NCI-H2171 treated with DMSO at 0.1 percent for 48 hours (cell line): ENCODE measurements at regions not wholly inside any gene's neighbourhood (a gene's known extent, or its start where the extent isn't known, plus 50 kb on each side); places are given as distances from the start of the nearest gene placed in this dataset.

Source experiments
- DNase-seq: peaks from one replicate; lab custom pipeline; 2025; lab: John Stamatoyannopoulos, UW

GRCh38 chr9:16099732-16100536 is 547.1 kb downstream of the CCDC171 start:
- no peak for DNase-seq

DNA sequence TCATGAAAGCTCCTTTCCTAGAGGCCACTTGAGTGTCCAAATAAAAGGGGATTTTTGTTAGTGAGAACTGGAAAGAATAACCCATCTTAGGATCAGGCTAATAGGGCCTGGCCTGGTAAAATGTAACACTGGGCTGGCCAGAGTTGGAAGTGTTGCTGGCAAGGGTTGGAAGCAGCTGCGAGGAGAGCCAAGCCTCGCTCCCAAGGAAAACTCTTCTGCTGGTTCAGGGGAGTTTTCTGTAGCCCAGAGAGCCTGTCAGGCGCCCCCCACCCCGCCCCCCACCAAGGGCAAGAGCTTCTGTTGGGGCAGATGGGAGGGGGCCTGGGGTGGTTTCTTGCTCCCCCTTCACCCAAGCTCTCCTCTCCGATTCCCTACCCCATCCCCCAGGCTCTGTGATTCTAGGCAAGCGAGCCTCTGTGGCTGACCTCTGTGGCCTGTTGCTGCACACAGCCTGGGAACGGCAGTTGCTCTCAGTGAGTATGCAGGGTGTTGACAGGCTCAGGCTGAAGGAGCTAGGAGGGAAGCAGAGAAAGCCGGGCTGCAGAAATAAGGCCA is 547.8 kb downstream of the CCDC171 start:
- DNase-seq = no peak

DNA sequence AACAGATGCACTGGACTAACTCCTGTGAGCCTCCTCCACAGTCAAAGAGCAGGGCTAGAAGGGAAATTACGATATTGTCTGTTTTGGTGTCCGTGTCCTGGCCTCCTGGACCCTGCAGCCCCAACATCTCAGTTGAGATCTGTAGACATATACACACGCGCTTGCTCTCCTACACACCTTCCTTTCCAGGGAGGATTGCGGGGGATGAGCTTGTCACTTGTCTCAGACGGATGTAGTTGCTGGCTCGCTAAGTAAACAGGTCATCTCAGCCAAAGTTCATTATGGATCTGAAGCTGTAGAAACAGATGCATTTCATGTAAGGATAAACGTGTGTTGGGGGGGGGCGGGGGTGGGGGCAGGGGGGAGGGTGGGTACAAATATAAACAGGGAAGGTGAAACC is 549.3 kb downstream of the CCDC171 start:
- no peak for DNase-seq

DNA sequence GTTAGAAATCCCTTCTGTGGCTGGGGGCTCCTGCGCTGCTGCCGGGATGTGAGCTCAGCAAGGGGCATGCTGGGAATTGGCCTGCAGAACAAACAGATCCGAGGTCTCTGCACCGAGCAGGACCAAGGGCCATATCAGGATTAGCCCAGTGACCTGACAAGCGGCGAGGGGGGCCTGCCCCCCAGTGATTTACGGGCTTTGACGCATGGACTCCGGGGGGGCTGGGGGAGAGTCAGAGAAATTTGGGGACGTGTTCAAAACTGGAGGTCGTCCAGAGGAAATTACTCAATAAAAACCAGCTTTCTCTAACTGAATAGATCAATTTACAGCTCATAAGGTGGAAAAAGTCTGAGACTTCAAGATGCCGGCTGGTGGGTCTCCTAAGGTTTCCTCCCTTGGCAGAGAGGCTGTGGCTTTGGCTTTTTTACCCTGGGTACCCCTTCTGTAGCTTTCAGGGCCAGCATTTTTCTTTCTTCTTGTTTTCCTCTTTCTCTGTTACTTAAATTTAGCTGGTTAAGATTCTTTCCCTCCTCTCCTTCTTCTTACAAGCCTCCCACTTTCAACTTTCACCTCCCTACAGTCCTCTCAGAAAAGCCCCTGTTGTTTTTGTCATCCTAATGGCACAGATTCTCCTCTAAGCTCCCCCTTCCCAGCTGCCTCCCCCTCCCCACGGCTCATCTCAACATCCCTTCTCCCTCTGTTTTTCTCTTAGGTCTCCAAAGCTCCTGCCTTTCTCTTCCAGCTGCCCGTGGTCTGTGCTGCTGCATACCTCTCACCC is 551.0 kb downstream of the CCDC171 start:
- DNase-seq = no peak

GRCh38 chr9:16105168-16106020 is 552.6 kb downstream of the CCDC171 start:
- DNase-seq = no peak

DNA sequence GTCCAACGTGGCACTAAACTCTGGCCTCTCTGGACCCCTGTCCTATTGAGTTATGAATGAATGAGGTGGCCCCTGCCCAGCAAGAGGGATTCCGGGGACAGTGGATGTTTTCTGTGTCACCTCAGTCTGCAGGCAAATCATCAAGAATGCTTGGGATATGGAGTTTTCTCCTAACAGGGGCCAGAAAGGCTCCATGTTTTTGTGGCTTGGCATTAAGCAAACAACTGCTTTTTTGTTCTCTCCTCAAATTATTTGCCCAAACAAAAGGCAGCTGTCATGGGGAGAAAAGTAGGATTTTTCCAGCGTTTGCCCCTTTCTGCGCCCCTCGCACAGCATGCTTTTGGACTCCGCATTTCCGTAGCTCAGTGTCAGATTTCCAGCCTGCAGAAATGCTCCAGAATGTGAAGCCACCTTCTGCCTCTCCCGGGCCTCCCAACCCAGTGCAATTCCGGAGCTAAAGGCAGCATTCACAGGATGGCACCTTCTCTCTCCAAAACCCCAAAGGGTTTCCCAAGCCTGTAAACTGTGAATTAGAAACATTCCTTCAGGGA is 553.3 kb downstream of the CCDC171 start:
- no peak for DNase-seq

GRCh38 chr9:16112116-16112515 is 559.3 kb downstream of the CCDC171 start:
- DNase-seq = no peak

DNA sequence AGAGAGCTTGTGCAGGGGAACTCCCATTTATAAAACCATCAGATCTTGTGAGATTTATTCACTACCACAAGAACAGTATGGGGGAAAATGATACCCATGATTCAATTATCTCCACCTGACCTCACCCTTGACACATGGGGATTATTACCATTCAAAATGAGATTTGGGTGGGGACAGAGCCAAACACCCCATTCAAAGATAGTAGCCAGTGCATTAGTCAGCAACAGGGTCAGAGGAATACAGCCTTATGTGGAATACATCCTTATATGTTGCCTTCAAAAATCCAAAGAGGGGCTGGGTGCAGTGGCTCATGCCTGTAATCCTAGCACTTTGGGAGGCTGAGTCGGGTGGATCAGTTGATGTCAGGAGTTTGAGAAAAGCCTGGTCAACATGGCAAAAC is 563.2 kb downstream of the CCDC171 start:
- no peak for DNase-seq

DNA sequence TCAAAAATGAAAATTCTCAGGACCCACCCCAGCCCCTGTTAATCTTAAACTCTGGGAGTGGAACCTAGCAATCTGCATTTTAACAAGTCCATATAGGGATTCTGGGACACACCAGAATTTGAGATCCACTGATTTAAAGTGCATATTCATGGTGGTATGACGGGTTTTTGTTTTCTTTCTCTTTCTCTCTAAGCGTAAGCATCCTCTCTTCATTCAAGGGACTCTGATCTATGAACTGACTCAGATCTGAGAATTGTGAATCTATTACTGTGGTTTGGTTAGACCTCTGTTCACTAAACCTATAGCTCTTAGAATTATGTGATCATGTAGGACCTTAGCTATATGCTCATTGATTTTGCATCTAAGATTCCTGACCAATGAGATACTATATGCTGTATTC is 565.2 kb downstream of the CCDC171 start:
- DNase-seq = no peak

DNA sequence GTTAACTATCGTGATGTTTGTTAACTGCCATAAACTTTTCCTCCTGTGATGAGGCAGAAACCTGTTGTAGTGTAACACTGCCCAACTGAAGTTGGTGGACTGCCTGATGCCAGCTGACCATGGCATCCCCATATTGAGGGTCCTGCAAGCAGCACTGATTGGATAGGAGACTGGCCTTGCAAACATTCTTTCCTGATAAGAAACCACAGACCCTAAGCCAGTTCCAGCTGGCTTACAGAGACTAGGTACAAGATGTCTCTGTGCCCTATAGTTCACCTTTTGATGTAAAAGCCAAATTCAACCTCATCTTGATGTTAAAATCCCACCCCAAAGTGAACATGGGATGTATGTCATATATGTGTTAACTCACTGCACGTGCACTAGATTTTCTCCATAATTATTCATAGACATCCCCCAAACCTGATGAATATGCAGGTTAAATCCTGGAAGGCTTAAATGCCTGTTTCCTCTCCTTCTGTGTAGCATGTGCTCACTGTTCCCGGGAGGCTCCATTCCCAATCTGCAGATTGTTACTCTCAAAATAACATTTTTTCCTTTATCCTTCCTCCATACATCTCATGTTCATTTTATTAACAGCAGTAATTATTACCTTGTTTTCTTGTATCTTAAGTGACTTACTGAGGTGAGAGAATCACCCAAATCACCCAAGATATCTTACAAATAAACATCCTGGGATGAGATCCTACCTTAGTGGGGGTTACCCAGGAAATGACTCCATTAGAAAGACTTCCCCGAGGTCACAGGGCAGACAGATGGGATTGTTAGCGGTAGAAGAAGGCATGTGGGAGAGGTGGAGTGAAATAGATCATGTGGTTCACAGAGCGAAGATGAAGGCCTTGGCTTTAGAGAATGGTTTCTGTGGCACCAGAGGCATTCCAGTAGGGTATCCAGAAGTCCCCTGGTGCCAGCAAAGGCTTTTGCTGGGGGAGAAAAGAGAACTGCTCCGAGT is 566.7 kb downstream of the CCDC171 start:
- DNase-seq = no peak

- no peak for DNase-seq
Observed at GRCh38 chr9:16120231-16120641, 567.4 kb downstream of the CCDC171 start.

DNA sequence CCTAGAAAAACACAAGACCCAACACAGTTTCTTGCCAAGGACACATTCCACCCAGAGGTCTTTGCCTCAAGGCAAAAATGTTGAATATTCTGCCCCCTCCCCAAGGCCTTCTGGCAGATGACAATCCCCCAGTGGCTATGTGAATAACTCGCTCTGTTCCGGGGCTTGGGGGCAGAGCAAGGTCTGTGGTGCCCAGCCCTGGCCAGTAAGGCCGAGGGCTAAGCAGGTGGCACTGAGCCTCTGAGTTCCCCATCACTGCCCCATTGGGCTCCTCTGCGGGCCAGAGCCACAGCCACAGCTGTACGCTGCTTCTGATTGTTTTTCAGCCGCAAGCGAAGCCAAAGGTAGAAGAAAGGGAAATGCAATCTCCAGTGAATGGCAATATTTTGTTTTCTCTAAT is 567.9 kb downstream of the CCDC171 start:
- DNase-seq = no peak

- no peak for DNase-seq
Observed at GRCh38 chr9:16121168-16121567, 568.3 kb downstream of the CCDC171 start.

GRCh38 chr9:16121601-16122286 is 568.9 kb downstream of the CCDC171 start:
- no peak for DNase-seq

GRCh38 chr9:16125629-16126028 is 572.8 kb downstream of the CCDC171 start:
- no peak for DNase-seq

DNA sequence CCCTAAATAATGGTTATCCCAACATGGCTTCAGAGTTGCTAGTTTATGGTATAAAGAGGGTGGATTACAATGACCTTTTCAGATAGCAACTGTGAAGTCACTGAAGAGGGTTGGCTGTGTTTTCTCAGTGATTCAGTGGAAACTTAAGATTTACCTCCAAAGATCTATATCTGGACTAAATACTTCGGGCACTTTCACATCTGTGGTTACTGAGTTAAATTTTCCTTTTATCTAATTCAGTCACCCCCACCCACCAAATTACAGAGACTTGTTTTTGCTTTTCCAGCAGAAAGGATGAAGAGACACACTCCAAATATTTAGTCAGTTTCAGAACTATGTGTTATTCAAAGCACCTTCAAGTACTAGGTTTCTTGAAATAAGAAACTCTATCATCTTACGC is 573.2 kb downstream of the CCDC171 start:
- no peak for DNase-seq

GRCh38 chr9:16128003-16128402 is 575.2 kb downstream of the CCDC171 start:
- no peak for DNase-seq

- DNase-seq = no peak
Observed at GRCh38 chr9:16131264-16131663, 578.4 kb downstream of the CCDC171 start.

- no peak for DNase-seq
Observed at GRCh38 chr9:16132513-16132912, 579.7 kb downstream of the CCDC171 start.

DNA sequence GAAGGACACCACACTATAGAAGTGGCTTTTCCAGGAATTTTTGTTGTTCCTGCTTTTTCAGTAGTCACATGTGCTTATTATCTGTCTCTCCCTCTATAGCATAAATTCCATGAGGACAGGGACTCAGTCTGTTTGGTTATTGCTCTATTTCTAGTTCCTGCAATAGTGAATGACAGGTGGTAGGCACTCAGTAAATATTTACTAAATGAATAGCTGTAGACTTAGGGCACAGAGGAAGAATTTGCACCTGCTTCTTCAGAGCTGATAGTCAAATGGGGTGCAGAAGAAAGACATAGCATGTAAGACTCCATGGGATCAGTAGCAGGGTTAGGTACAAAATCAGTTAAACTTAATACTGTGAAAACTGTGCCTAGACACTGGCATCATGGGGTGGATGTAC is 580.2 kb downstream of the CCDC171 start:
- no peak for DNase-seq
